NOMO-1 (cell line): ENCODE measurements at regions not wholly inside any gene's neighbourhood (a gene's known extent, or its start where the extent isn't known, plus 50 kb on each side); places are given as distances from the start of the nearest gene placed in this dataset.
A peak's percentile ranks its signal among the peaks of the same experiment; 100 is the strongest.

ENCODE experiments used
- DNase-seq, 2 experiments: peaks; one replicate each; lab custom pipeline; 2025; ENCODE audit not compliant: unreplicated experiment in 2 of 2; lab: John Stamatoyannopoulos, UW

DNA sequence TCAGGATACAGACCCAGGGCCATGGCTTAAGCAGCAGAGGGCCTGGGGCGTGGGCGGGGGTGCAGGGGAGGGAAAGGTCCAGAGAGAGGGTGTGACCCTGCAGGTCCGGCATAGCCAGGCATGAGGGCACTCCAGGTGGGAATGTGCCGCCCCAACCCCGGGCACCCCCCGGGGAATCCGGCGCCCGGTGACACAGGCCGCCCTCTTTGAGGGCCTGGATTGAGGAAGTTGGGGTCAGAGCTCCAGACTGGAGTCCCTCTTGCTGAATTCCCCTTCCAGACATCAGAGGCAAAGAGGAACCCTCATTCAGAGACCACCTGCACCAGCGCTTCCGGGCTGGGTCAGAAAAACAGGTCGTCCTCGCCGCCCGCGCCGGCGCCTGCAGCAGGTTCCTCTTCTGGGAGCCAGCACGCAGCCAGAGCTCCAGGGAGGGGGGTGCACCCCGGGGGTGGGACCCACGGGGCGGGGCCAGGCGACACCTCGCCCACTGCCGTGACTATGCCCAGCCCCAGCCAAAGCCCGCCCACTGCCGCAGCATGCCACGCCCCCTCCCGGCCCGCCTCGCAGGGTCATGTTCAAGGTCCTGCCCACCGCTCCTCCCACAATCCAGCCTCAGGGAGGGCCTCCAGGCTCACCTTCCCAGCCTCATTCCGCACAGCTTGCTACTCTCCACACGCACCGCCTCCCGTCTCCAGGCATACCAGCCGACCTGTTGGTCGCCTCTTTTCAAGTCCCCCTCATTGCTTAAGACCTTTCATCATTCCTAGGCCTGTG is 98.3 kb upstream of the ID2 start:
- DNase-seq, result peak; percentile 92 to 95

DNA sequence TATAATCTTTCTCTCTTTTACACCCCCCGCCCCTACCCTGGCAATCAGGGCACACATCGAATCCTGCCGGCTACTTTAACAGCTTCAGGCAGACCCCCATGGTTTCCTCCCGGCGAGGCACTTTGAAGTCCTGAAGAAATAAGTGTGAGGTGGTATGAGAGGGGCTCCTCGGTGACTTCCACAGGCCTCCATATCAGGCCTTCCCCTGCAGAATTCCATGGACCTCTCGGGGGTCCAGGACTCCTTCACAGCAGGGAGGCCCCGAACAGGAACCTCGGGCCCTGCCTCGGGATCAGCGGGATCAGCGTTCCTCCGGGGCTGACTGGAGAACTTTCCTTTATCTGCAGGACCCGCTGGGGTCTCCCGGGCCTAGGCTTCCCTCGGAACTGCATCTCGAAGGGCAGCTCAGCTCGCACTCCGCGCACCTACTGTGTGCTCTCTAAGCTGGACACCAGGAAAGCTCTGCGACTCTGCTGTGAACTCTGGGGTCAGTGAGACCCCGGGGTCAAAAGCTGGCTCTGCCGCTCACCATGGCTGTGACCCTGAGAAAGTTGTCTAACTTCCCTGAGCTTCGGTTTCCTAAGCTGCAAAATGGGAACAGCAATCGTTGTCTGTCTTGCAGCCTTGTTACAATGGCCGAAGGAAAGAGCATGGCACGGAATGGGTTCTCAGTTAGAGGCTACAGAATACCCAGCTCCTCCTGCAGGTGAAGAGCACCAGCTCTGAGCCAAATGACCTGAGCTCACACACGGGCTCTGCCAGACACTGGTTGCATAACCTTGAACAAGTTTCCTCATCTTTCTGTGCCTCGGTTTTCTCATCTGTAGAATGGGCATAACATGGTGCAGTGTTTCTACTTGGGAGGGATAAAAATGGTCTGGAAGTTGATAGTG is 97.4 kb upstream of the ID2 start:
- no peak for DNase-seq

DNA sequence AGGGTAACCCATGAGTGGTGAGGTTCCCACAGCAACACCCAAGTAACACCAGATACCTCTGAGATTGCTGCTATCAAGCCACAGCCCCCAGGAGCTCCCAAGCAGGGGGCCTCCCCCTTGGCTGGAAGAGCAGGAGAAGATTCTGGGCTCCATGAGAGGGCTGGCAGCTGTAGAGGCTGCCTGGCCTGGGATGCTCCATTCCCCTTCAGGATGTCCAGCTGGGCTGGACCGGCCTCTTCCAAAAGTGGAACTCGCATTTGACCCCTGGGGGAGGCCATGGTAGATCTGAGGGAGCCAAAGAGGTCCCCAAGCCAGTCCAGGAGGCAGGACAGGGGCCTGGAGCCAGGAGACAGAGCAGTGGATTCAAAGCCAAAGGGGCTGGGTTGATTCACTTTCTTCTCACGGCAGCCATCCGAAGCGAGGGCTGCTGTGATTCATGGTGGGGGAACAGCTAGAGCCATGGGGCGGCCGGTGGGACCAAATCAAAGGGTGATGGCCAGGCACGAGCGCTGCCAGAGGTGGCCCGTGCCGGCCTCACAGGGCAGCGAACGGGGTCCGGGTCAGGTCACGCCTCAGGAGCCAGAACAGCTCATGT is 95.3 kb upstream of the ID2 start:
- no peak for DNase-seq

DNA sequence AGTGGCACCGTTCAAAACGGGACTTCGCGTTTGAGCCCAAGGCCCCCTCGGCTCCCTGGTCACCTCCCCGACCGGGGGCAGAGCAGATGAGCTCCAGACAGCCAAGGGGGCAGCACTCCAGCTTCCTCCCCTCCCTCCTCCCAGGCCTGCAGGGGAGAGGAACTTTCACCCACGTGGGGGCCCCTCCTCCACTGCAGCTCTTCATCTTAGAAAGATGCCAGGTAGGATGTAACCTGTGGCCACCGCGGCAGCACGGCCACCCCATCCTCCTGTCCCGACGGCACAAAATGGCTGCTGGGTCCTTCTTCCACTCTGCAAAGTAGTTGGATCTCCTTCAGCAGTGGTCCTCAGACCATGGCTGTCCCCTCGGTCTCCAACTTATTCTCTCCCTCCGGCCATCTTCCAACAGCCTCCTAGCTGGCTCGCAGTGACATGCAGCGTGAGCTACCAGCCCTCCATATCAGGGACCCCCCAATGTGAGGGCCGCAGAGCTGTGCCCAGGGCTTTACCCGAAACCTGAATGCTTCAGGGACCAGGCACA is 94.5 kb upstream of the ID2 start:
- no peak for DNase-seq

DNA sequence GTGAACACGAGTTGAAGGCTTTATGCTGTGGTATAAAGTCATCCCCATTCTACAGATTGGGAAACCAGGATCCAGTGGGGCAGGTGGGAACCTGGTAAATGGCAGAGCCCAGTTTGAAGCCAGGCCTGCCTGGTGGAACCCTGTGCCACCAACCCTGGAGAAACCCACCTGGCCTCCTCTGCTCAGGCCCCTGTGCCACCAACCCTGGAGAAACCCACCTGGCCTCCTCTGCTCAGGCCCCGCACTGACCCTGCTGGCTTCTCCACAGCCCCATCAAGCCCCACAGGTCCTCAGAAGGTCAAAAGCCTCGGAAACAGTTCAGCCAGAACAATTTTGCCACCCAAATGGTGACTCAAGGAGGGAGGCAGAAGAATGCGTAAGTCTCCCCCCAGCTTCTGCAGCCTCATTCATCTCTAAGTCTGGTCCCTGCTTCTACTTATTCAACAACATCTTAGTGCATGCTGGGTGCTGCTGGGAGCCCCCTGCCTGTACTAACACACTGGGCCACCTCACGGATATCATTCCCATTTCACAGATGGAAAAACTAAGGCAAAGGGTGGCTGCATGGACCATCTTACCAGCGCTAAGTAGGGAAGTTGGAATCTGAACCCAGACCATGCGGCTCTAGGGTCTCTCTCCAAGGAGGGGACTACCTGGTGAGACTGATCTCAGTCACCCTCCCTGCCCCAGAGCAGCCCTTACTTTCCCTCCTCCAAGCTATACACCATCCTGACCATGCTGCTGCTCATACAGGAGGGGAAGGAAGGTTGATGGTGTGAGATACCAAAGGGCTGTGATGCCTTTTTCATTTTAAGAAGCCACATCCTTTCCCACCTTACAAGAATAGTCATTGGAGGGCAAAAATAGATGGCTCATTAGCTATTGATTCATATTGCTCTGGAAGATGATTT is 93.7 kb upstream of the ID2 start:
- DNase-seq, result no peak

DNA sequence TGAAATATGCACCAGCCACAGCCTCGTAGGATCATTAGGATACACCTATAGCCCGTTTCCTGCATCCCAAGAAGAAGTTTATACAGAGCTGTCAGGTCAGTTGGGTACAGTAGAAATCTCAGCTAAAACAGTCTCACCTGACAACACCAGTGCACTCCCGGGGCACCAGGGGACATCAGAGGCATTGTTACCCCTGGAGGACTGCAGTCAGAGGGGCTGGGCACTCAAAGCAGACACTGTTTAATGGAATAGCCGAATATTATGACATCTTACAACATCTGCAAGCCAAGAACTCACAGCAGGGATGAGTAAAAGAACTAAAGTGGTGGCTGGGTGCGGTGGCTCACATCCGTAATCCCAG is 93.0 kb upstream of the ID2 start:
- DNase-seq, result no peak

DNA sequence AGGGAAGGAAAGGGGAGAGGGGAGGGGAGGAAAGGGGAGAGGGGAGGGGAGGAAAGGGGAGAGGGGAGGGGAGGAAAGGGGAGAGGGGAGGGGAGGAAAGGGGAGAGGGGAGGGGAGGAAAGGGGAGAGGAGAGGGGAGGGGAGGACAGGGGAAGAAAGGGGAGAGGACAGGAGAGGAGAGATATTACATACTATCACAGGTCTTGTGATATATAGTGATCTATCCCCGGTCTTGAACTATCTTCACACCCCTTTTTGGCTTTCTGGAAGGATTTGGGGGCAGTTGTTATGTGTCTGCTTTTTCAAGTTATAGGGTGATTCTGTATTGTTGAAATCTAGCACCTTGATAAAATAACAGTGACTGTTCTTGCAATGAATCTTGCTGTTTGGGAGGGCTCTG is 92.1 kb upstream of the ID2 start:
- no peak for DNase-seq

DNA sequence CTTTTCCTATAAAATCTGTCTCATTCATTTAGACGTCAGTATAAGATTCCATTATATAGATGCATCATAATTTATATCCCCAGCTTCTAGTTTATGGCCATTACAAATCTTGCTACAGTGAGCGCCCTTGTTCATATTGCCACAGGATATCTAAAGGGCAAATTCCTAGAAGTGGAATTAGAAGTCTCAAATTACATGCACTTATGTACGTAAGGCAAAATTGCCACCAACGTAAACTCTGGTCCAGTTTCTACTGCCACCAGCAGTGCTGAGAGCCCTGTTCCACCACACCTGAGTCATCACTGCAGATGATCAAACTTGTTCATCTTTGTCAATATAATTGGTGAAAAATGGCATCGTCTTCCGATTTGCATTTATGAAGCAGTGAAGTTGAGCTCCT is 90.9 kb upstream of the ID2 start:
- DNase-seq, result no peak

DNA sequence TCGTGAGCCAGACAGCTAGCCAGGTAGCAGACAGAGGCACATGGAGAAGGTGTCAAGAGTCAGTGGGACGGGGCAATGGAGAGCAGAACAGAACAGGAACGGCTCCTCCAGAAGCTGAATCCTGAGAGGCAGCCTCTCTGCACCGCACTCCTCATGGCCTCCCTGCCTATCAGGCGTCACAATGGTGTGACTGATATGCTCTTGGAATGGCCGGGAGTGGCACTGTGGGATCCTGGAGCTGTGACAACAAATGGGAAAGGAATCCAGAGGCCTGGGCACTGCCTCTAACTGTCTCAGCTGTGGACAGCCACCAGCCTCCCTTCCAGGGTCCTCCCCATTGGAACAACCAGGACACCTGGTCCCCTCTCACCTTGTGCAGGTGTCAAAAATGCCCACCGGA is 89.1 kb upstream of the ID2 start:
- DNase-seq, result no peak

DNA sequence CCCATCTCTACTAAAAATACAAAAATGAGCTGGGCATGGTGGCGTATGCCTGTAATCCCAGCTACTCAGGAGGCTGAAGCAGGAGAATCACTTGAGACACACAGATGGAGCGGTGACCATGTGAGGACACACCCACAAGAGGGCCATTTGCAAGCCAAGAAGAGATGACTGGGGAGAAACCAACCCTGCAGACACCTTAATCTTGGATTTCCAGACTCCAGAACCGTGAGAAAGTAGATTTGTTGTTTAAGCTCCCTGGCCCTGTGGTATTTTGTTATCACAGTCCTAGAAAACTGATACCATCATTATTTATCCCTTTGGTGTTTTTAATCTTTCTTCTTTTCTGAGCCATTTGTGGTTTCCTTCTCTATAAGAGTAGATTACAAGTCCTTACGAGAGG is 88.6 kb upstream of the ID2 start:
- no peak for DNase-seq

DNA sequence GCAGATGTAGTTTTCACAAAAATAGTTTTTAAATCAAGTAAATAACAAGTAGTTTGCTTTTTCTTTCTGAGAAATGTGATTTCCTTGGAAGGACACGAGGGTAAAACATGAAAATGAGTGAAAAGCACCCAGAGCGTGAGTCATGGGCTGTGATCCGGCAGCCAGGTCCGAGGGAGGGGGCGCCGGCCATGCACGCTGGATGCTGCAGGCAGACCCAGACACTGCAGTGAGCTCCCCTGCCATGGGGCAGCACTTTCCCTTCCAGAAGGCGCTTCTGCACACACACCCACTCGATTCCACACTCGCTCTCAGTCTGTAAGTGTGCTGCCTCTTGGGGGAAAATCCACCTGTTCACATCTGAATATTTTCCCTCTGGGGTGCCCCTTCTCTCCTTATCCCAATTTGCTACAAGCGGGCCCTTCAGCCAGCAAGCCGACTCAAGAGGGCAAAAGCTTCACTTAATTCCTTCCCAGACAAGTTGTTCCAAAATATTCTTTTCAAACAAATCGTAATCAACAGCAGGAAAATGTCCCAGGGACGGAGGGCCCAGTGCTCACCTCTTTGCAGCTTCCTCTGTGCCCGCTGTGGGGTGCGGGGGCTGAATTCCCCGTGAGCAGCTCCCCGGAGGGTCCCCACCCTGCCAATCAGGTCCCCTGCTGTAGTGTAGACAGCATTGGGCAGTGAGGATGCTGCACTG is 87.0 kb upstream of the ID2 start:
- DNase-seq, result no peak

DNA sequence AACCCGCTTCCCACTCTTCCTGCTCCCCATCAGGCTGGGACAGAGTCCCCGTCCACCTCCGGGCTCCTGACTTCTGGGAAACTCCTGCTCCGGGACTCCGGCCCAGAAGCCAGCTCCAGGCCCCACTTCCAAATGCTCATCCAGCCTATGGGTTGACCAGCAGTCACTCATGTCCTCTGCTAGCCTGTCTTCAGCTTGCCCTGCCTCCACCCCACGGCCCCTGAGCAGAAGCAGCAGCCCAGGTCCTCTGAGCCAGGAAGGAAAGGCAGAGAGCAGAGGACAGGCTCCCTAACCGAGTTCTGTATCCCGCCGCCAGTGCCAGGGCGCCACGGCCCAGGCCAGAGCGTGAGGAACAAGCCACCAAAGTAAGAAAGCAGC is 86.4 kb upstream of the ID2 start:
- no peak for DNase-seq

DNA sequence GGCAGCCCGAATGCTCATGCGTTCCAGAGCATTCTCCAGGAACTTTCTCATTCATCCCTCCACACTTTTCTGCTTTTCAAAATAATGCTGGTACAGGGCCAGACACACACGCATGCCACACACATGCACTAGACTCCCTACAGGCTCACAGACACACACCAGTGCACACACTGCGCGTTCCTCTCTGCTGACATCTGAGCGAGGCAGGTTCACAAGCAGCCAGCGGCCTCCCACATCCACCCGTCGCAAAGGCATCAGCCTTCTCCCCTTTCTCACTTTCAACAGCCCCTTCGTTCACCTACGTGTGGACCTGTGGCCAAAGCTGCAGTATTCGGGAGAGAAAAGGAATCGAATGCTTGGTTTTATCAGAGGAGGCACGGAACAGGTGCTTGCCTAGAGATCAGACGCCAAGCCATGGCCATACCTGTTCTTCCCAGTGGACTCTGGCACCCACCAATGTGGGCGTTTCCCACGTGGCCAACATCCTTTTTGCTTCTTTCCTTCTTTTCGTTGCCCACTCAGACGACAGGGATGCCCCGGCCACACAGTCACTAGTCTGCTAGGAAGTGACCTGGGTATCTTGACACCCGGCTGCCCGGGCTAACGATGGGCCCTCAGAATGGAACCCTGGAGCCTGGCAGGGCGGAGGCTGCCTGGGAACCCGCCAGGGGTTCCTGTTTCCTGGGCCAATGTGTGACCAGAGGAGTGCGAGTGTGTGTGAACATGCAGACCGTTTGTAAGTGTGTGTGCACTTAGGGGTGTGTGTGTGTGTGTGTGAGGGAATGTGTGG is 85.8 kb upstream of the ID2 start:
- DNase-seq, result no peak

DNA sequence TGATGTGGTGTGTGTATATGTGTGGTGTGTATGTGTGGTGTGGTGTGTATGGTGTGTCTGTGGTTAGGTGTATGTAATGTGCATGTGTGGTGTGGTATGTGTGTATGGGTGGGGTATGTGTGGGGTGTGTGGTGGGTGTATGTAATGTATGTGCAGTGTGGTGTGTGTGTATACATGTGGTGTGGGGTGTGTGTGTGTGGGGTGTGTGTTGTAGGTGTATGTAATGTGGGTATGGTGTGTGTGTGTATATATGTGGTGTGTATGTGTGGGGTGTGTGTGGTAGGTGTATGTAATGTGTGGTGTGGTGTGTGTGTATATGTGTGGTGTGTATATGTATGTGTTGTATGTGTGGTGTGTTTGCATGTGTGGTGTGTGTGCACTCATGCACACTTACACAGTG is 84.8 kb upstream of the ID2 start:
- DNase-seq, result no peak

DNA sequence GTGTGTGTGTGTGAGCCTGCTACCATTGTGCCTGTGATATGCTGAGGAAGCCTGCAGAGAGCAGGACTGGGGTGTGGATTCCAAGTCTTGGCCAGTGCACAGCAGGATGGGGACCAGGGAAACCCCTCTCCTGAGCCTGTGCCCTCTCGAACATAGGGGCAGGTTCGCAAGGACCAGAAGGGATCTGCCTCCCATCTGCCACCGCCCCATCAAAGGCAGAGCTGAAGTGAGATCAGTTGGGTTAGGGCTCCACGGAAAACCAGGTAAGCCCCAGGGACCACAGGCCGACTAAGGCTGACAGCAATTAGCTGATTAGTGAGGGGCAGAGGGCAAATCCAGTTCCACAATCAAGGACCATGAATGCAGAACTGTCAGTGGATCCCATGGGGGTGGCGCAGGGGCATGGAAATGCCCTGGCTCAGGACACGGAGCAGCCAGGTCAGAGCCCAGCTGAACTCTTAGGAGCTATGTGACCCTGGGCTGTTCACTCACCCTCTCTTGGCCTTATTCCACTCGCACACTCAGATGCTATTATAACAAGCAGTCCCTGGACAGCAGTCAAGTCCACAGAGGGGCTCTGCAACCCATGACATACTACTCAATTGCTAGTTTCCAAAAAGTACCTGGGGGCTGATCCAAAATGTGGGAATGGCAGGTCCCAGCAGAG is 84.2 kb upstream of the ID2 start:
- no peak for DNase-seq

DNA sequence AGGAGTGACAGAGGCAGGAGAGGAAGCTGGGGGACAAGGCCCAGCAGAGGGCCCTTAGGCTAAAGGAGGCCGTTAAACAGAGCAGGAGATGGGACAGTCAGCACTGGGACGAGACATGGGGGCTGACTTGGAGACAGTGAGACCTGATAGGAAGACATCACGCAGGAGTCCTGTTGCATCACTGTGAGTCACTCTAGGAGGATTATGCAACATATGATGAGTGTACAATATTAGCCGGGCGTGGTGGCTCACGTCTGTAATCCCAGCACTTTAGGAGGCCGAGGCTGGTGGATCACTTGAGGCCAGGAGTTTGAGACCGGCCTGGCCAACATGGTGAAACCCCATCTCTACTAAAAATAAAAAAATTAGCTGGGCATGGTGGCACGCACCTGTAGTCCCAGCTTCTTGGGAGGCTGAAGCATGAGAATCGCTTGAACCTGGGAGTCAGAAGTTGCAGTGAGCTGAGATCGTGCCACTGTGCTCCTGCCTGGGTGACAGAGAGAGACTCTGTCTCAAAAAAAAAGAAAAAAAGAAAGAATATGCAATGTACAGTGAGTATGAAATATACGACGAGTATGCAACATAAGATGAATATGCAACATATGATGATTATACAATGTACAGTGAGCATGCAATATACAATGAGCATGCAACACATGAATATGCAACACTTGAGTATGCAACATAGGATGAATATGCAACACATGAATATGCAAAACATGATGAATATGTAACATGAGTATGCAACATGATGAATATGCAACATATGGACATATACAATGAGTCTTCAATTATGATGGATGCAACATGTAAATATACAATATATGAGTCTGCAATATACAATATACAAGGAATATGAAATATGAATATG is 83.3 kb upstream of the ID2 start:
- peak; percentile 73 to 97 for DNase-seq

DNA sequence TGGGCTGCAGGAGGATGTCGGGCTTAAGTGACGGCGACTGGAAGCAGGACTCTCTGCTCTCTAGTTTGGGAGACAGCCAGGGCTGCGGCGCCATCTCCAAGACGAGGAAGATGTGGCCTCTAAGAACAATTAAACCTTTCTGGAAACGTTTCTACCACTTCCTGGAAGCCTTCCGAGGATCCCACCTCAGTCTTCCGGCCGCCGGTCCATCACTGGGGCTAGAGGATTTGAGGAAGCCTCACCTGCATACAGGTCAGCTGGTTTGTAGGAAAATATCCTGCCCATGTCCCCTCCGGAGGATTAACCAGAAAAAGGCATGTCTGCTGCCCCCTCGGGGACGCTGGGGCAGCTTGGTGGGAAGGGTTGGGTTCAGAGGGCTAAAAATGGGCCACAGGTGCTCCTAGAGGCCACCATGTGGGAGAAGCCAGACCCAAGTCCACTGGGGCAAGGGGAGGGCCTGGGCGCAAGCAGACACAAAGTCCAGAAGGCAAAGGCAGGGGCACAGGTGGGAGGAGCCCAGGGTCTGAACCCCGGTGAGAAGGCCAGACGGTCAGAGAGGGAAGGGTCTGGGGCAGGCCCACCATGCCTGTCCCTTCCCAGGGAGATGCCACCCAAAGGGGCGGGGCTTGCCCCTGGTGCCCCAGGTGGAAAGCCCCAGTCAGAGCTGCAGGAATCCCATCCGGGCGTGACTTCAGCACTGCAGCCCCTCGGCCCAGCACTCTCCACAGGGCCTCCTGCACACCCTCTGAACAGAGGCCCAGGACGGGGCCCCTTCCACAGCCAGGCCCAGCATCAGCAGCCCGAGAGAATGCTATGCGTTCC is 82.2 kb upstream of the ID2 start:
- DNase-seq, result no peak
